ENCODE measurements at regions not wholly inside any gene's neighbourhood (a gene's known extent, or its start where the extent isn't known, plus 50 kb on each side); places are given as distances from the start of the nearest gene placed in this dataset.
"Not testable (repeated sequence)": the region's sequence is repeated elsewhere in the genome, so short reads cannot be mapped to it uniquely, and the experiment has no call there.

- Histone ChIP-seq H3K9me3 (ENCODE audit: control insufficient read depth, low read depth, low read length) (no peaks in the 10 kb centered on the region), H3K4me3 (ENCODE audit: low read length) (no peak overlapping the region), H3K27ac (ENCODE audit: low read length) (no peak overlapping the region), H3K36me3 (ENCODE audit: control insufficient read depth, low read depth, low read length) (no peaks in the 10 kb centered on the region), H3K9ac (ENCODE audit: low read length) (no peak overlapping the region), H3K4me1 (ENCODE audit: control insufficient read depth, low read depth, low read length) (no peaks in the 10 kb centered on the region), H3K27me3 (ENCODE audit: control insufficient read depth, insufficient read depth, low read length) (no peaks in the 10 kb centered on the region)
Observed at GRCh38 chr4:115201042-115201330, 87.6 kb upstream of the NDST4 start.

GRCh38 chr4:115200201-115201041, 87.0 kb upstream of the NDST4 start:
- not testable (repeated sequence) for H3K4me3 ChIP-seq (ENCODE audit: low read length); H3K36me3 ChIP-seq (ENCODE audit: control insufficient read depth, low read depth, low read length); H3K27ac ChIP-seq (ENCODE audit: low read length); H3K27me3 ChIP-seq (ENCODE audit: control insufficient read depth, insufficient read depth, low read length); H3K4me1 ChIP-seq (ENCODE audit: control insufficient read depth, low read depth, low read length); H3K9me3 ChIP-seq (ENCODE audit: control insufficient read depth, low read depth, low read length); H3K9ac ChIP-seq (ENCODE audit: low read length)

GRCh38 chr4:115194612-115195011, 81.2 kb upstream of the NDST4 start:
- H3K36me3 ChIP-seq (ENCODE audit: control insufficient read depth, low read depth, low read length); H3K4me1 ChIP-seq (ENCODE audit: control insufficient read depth, low read depth, low read length); H3K9ac ChIP-seq (ENCODE audit: low read length); H3K27ac ChIP-seq (ENCODE audit: low read length); H3K9me3 ChIP-seq (ENCODE audit: control insufficient read depth, low read depth, low read length); H3K4me3 ChIP-seq (ENCODE audit: low read length); H3K27me3 ChIP-seq (ENCODE audit: control insufficient read depth, insufficient read depth, low read length): not testable (repeated sequence)

GRCh38 chr4:115190529-115190928, 77.1 kb upstream of the NDST4 start:
- Histone ChIP-seq H3K27ac (ENCODE audit: low read length) (no peak overlapping the region), H3K4me3 (ENCODE audit: low read length) (no peak overlapping the region), H3K9me3 (ENCODE audit: control insufficient read depth, low read depth, low read length) (no peaks in the 10 kb centered on the region), H3K36me3 (ENCODE audit: control insufficient read depth, low read depth, low read length) (no peaks in the 10 kb centered on the region), H3K9ac (ENCODE audit: low read length) (no peak overlapping the region), H3K27me3 (ENCODE audit: control insufficient read depth, insufficient read depth, low read length) (no peaks in the 10 kb centered on the region), H3K4me1 (ENCODE audit: control insufficient read depth, low read depth, low read length) (no peaks in the 10 kb centered on the region)

GRCh38 chr4:115187136-115187535, 73.7 kb upstream of the NDST4 start:
- H3K9me3 ChIP-seq (ENCODE audit: control insufficient read depth, low read depth, low read length), result no peaks in the 10 kb centered on the region
- H3K4me3 ChIP-seq (ENCODE audit: low read length), result no peak overlapping the region
- H3K4me1 ChIP-seq (ENCODE audit: control insufficient read depth, low read depth, low read length), result no peaks in the 10 kb centered on the region
- no peaks in the 10 kb centered on the region for H3K27me3 ChIP-seq (ENCODE audit: control insufficient read depth, insufficient read depth, low read length)
- no peaks in the 10 kb centered on the region for H3K36me3 ChIP-seq (ENCODE audit: control insufficient read depth, low read depth, low read length)
- H3K9ac ChIP-seq (ENCODE audit: low read length), result no peak overlapping the region
- H3K27ac ChIP-seq (ENCODE audit: low read length), result no peak overlapping the region

GRCh38 chr4:115179438-115180062, 66.1 kb upstream of the NDST4 start:
- H3K4me3 ChIP-seq (ENCODE audit: low read length); H3K27ac ChIP-seq (ENCODE audit: low read length); H3K27me3 ChIP-seq (ENCODE audit: control insufficient read depth, insufficient read depth, low read length); H3K4me1 ChIP-seq (ENCODE audit: control insufficient read depth, low read depth, low read length); H3K9me3 ChIP-seq (ENCODE audit: control insufficient read depth, low read depth, low read length); H3K36me3 ChIP-seq (ENCODE audit: control insufficient read depth, low read depth, low read length); H3K9ac ChIP-seq (ENCODE audit: low read length): not testable (repeated sequence)

- H3K4me1 ChIP-seq (ENCODE audit: control insufficient read depth, low read depth, low read length); H3K36me3 ChIP-seq (ENCODE audit: control insufficient read depth, low read depth, low read length); H3K27me3 ChIP-seq (ENCODE audit: control insufficient read depth, insufficient read depth, low read length); H3K9ac ChIP-seq (ENCODE audit: low read length); H3K27ac ChIP-seq (ENCODE audit: low read length); H3K4me3 ChIP-seq (ENCODE audit: low read length); H3K9me3 ChIP-seq (ENCODE audit: control insufficient read depth, low read depth, low read length): not testable (repeated sequence)
Observed at GRCh38 chr4:115178687-115179086, 65.3 kb upstream of the NDST4 start.

- H3K27me3 ChIP-seq (ENCODE audit: control insufficient read depth, insufficient read depth, low read length), result no peaks in the 10 kb centered on the region
- no peak overlapping the region for H3K4me3 ChIP-seq (ENCODE audit: low read length)
- no peaks in the 10 kb centered on the region for H3K9me3 ChIP-seq (ENCODE audit: control insufficient read depth, low read depth, low read length)
Observed at GRCh38 chr4:115171220-115171619, 57.8 kb upstream of the NDST4 start.

GRCh38 chr4:115165503-115165902, 52.1 kb upstream of the NDST4 start:
- Histone ChIP-seq H3K9ac (ENCODE audit: low read length) (no peak overlapping the region), H3K27ac (ENCODE audit: low read length) (no peak overlapping the region), H3K4me3 (ENCODE audit: low read length) (no peak overlapping the region), H3K27me3 (ENCODE audit: control insufficient read depth, insufficient read depth, low read length) (no peaks in the 10 kb centered on the region), H3K9me3 (ENCODE audit: control insufficient read depth, low read depth, low read length) (no peaks in the 10 kb centered on the region), H3K36me3 (ENCODE audit: control insufficient read depth, low read depth, low read length) (no peaks in the 10 kb centered on the region), H3K4me1 (ENCODE audit: control insufficient read depth, low read depth, low read length) (no peaks in the 10 kb centered on the region)

More at GRCh38 chr4:115171220-115171619, 57.8 kb upstream of the NDST4 start:
- Histone ChIP-seq H3K27ac (ENCODE audit: low read length) (no peak overlapping the region), H3K9ac (ENCODE audit: low read length) (no peak overlapping the region), H3K4me1 (ENCODE audit: control insufficient read depth, low read depth, low read length) (no peaks in the 10 kb centered on the region), H3K36me3 (ENCODE audit: control insufficient read depth, low read depth, low read length) (no peaks in the 10 kb centered on the region)

Measured in iPS-18a (cell line).